ENCODE measurements at regions not wholly inside any gene's neighbourhood (a gene's known extent, or its start where the extent isn't known, plus 50 kb on each side); places are given as distances from the start of the nearest gene placed in this dataset.
"Not testable (repeated sequence)": the region's sequence is repeated elsewhere in the genome, so short reads cannot be mapped to it uniquely, and the experiment has no call there.

DNA sequence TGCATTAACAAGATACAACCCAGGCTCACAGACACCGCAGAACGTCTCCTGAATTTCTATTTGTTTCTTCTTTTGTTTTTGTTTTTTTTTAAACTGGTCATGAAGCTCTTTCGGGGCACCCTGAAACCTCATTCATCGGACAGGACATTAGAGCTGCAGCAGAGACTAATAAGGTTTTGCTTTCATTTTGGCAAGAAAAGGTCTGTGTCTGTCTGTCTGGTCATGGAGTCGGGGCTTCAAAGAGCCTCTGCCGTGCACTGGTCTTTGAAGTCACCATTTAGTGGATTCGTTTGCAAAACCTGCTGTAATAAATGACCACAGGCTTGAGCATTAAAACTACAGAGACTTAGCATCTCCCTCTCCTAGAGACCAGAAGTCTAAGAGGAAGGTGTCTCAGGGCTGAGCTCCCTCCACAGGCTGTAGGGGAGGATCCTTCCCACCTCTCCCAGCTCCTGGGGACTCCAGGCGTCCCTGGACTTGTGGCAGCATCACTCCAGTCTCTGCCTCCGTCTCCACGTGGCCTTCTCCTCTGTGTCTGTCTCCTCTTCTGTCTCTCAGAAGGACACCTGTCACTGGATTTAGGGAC lies 247.5 kb downstream of the CRLF2 start:
- H3K27ac Mint-ChIP-seq: no peak overlapping the region
- H3K4me1 Mint-ChIP-seq (ENCODE audit: low read depth in 2 of 2): peaks cover 0 to 6% of the 10 kb centered on the region in 2 donors
- DNase-seq: no peak
- H3K27me3 Mint-ChIP-seq: peaks cover 0 to 5% of the 10 kb centered on the region in 2 donors
- H3K9me3 Mint-ChIP-seq: peaks cover 0 to 4% of the 10 kb centered on the region in 2 donors
- no peak for ATAC-seq (replicated peaks)
- H3K36me3 Mint-ChIP-seq (ENCODE audit: insufficient read depth): no peaks in the 10 kb centered on the region
- peak overlapping the region; percentile 49 to 52 for H3K4me3 Mint-ChIP-seq

DNA sequence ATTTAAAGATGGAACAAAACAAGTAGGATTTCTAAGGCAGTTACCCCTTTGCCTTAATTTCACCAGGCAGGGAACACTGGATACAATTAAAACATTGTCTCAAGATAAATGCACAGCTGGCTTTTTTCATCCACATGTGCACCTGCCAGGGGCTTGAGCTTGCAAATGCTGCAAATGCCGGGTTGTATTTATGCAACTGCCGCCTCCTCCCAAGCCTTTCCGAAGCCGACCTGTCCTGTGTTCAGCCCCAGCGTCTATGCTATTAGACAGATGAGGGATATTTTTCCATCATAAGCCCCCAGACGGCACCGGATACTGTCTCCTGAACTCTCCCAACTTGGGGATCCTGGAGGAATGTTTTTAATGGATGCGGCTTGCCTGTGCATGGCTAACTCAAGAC lies 251.6 kb downstream of the CRLF2 start:
- Mint-ChIP-seq H3K27me3 (peaks cover 0 to 5% of the 10 kb centered on the region in 2 donors), H3K9me3 (no peaks in the 10 kb centered on the region), H3K4me1 (ENCODE audit: low read depth in 2 of 2) (peaks cover 0 to 6% of the 10 kb centered on the region in 2 donors), H3K27ac (no peak overlapping the region), H3K4me3 (no peak overlapping the region), H3K36me3 (ENCODE audit: insufficient read depth) (no peaks in the 10 kb centered on the region)
- DNase-seq (no peak), ATAC-seq (replicated peaks) (no peak)

DNA sequence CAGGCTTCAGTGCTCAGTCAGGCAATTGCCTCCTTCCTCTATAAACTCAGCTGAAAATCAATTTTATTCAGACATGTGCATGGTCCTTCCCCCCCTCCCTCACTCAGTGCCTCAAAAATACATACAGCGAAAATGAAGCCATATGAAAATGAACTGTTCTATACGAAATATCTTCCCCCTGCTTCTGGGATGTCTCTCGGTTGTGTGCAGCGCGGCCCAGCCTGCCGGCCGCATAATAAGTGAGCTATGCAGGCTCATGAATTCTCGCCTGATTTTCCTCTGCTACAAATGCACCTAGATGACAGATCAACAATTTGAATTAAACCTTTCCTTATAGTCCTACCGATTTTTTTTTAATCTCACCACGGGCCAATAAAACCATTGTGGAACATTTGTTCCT lies 252.9 kb downstream of the CRLF2 start:
- ATAC-seq (replicated peaks): no peak
- Mint-ChIP-seq H3K4me1 (ENCODE audit: low read depth in 2 of 2) (peaks cover 0 to 2% of the 10 kb centered on the region in 2 donors), H3K4me3 (no peak overlapping the region), H3K27ac (no peak overlapping the region), H3K9me3 (no peaks in the 10 kb centered on the region), H3K27me3 (peaks cover 0 to 5% of the 10 kb centered on the region in 2 donors), H3K36me3 (ENCODE audit: insufficient read depth) (no peaks in the 10 kb centered on the region)
- DNase-seq: no peak

DNA sequence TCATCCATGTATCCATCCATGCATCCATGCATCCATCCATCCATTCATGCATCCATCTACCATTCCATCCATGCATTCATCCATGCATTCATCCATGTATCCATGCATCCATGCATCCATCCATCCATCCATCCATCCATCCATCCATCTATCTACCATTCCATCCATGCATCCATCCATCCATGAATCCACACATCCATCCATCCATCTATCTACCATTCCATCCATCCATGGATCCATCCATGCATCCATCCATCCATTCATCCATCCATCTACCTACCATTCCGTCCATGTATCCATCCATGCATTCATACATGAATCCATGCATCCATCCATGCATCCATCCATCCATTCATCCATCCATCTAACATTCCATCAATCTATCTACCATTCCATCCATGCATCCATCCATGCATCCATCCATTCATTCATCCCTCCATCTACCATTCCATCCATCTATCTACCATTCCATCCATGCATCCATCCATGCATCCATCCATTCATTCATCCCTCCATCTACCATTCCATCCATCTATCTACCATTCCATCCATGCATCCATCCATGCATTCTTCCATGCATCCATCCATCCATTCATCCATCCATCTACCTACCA lies 257.2 kb downstream of the CRLF2 start:
- not testable (repeated sequence) for H3K27ac Mint-ChIP-seq; H3K36me3 Mint-ChIP-seq (ENCODE audit: insufficient read depth); ATAC-seq (replicated peaks); H3K27me3 Mint-ChIP-seq; H3K4me1 Mint-ChIP-seq (ENCODE audit: low read depth in 2 of 2); H3K4me3 Mint-ChIP-seq; DNase-seq; H3K9me3 Mint-ChIP-seq

DNA sequence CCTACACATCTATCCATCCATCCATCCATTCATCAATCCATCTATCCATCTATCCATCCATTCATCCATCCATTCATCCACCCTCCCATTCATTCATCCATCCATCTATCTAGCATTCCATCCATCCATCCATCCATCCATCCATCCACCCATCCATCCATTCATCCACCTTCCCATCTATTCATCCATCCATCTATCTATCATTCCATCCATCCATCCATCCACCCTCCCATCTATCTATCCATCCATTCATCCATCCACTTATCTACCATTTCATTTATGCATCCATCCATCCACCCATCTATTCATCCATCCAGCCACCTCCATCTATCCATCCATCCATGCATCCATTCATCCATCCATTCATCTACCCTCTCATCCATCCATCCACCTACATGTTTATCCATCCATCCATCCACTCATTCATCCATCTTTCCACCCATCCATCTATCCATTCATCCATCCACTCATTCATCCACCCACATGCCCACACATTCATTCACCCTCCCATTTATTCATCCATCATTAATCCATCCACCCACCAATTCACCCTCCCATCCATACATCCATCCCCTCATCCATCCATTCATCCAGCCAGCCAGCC lies 258.5 kb downstream of the CRLF2 start:
- H3K27me3 Mint-ChIP-seq: no peaks in the 10 kb centered on the region
- H3K36me3 Mint-ChIP-seq (ENCODE audit: insufficient read depth): no peaks in the 10 kb centered on the region
- no peak overlapping the region for H3K4me3 Mint-ChIP-seq
- no peaks in the 10 kb centered on the region for H3K4me1 Mint-ChIP-seq (ENCODE audit: low read depth in 2 of 2)
- no peaks in the 10 kb centered on the region for H3K9me3 Mint-ChIP-seq
- DNase-seq: no peak
- no peak for ATAC-seq (replicated peaks)
- H3K27ac Mint-ChIP-seq: no peak overlapping the region

DNA sequence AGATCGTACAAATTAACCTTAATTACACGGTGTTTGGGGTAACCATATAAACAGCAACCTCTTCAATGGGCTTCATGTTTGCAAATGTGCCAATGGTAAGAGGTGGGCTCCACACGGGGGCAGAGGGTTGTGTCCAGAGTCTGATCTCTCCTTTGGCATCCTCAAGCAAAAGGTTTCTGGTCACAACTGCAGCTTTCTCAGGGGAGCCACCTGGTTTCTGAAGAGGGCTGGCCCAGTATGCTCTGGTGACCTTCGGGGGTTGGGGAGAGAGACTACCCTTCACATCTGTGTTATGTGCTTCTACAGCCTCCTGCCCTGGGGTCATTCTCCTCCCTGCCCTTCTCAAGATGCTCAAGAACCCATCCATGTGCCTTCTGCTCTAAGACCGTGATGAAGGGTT lies 259.6 kb downstream of the CRLF2 start:
- H3K36me3 Mint-ChIP-seq (ENCODE audit: insufficient read depth): no peaks in the 10 kb centered on the region
- H3K9me3 Mint-ChIP-seq: peaks cover 0 to 3% of the 10 kb centered on the region in 2 donors
- DNase-seq (no peak), ATAC-seq (replicated peaks) (no peak)
- H3K4me3 Mint-ChIP-seq: no peak overlapping the region
- H3K27ac Mint-ChIP-seq: no peak overlapping the region
- no peaks in the 10 kb centered on the region for H3K4me1 Mint-ChIP-seq (ENCODE audit: low read depth in 2 of 2)
- no peaks in the 10 kb centered on the region for H3K27me3 Mint-ChIP-seq

DNA sequence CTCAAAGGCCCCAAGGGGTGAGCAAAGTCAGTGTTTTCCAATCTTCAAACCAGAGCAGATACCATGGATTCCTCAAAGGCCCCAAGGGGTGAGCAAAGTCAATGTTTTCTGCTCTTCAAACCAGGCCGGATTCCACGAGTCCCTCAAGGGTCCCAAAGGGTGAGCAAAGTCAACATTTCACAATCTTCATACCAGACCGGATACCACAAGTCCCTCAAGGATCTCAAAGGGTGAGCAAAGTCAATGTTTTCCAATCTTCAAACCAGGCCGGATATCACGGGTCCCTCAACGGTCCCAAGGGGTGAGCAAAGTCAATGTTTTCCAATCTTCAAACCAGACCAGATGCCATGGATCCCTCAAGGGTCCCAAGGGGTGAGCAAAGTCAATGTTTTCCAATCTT lies 265.2 kb downstream of the CRLF2 start:
- not testable (repeated sequence) for DNase-seq; H3K36me3 Mint-ChIP-seq (ENCODE audit: insufficient read depth); ATAC-seq (replicated peaks); H3K27me3 Mint-ChIP-seq; H3K4me3 Mint-ChIP-seq; H3K27ac Mint-ChIP-seq; H3K4me1 Mint-ChIP-seq (ENCODE audit: low read depth in 2 of 2)
- peaks cover 11 to 15% of the 10 kb centered on the region in 2 donors for H3K9me3 Mint-ChIP-seq

DNA sequence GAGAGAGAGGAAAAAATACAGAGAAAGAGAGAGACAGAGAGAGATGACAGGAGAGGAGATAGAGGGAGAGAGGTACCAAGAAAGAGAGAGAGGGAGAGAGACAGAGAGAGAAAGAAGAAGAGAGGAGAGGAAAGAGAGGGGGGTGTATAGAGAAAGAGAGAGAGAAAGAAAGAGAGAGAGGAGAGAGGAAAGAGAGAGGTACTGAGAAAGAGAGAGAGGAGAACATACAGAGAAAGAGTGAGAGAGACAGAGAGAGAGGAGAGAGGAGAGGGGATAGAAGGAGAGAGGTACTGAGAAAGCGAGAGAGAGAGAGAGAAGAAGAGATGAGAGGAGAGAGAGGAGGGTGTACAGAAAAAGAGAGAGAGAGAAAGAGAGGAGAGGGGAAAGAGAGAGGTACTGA lies 269.4 kb downstream of the CRLF2 start:
- Mint-ChIP-seq H3K27ac (no peak overlapping the region), H3K36me3 (ENCODE audit: insufficient read depth) (no peaks in the 10 kb centered on the region), H3K27me3 (no peaks in the 10 kb centered on the region), H3K4me3 (no peak overlapping the region), H3K4me1 (ENCODE audit: low read depth in 2 of 2) (no peaks in the 10 kb centered on the region), H3K9me3 (peaks cover 12 to 33% of the 10 kb centered on the region in 2 donors)
- ATAC-seq (replicated peaks) (no peak), DNase-seq (no peak)

DNA sequence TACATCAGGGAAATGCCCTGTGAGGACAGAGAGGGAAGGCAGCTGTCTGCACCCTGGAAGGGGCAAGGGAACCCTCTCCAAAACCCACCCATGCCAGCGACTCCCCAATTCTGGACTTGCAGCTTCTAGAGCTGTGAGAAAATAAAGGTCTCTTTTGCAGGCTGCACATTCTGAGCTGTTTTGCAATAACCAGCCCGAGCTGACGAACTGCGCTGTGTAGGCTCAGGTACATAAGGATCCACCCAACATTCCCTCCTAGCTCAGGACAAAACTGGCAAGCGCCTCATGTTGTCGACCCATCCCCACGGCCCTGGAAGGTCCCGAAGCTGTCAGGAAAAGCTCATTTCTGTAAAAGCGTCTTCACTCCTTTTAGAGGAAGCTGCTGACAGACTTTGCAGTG lies 271.8 kb downstream of the CRLF2 start:
- no peak overlapping the region for H3K4me3 Mint-ChIP-seq
- H3K4me1 Mint-ChIP-seq (ENCODE audit: low read depth in 2 of 2): no peaks in the 10 kb centered on the region
- peaks cover 12 to 28% of the 10 kb centered on the region in 2 donors for H3K9me3 Mint-ChIP-seq
- no peak for DNase-seq
- H3K27me3 Mint-ChIP-seq: no peaks in the 10 kb centered on the region
- H3K27ac Mint-ChIP-seq: no peak overlapping the region
- ATAC-seq (replicated peaks): no peak
- H3K36me3 Mint-ChIP-seq (ENCODE audit: insufficient read depth): no peaks in the 10 kb centered on the region

DNA sequence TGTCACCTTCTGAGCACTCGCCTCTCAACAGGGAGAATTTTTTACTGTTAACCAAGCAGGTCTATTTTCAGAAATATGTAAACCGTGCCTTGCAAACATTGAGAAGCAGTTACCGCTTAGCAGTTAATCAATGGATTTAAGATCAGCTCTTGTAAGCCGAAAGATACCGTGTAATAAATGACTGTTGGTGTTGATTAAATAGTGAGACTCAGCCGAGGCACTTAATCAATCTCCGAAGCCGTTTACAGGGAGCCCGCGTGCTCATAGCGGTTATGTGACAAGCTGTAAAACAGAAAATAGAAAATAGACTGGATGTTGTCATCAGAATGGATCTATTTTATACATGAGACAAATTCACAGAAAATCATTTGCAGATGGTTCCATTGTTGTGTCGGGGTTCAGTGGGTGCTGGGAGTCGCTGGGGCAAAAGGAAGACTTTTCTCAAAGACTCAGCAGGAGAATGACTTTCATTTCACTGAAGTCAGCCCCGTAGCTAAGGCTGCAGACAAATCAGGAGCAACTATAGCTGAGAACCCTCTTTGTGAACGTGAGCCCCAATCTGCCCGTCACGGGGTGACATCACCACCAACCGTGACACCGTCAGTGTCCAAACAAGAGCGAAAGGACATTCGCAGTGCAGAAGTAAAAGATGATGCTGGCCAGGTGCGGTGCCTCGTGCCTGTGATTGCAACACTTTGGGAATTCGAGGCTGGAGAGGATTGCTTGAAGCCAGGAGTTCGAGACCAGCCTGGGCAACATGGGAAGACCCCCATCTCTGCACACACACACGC lies 275.3 kb downstream of the CRLF2 start:
- no peak for ATAC-seq (replicated peaks)
- no peak overlapping the region for H3K27ac Mint-ChIP-seq

DNA sequence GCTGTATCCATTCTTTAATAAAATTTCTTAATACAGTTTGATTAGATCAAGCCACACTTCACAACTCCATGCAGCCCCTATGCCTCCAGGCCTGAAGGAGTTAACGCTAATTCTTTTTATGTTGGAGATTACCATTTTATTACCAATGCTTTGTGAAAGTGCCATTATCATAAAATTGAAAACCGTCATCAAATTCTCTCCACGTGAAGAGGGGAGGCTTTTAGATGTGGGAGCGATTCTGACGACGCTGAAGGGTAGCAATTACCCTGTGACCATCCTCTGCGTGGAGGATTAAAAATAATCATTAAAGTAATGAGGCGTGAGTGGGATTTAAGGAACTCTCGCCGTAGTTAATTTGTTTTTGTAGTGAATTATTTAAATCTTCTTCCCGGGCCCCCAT lies 278.8 kb downstream of the CRLF2 start:
- no peak for DNase-seq
- Mint-ChIP-seq H3K27ac (no peak overlapping the region), H3K4me1 (ENCODE audit: low read depth in 2 of 2) (no peaks in the 10 kb centered on the region), H3K36me3 (ENCODE audit: insufficient read depth) (peaks cover 2% of the 10 kb centered on the region), H3K27me3 (no peaks in the 10 kb centered on the region), H3K4me3 (no peak overlapping the region), H3K9me3 (no peaks in the 10 kb centered on the region)
- ATAC-seq (replicated peaks): no peak

More for the DNA sequence above, 275.3 kb downstream of the CRLF2 start:
- peaks cover 2% of the 10 kb centered on the region for H3K36me3 Mint-ChIP-seq (ENCODE audit: insufficient read depth)
- no peak for DNase-seq
- H3K27me3 Mint-ChIP-seq: no peaks in the 10 kb centered on the region
- peaks cover 0 to 17% of the 10 kb centered on the region in 2 donors for H3K9me3 Mint-ChIP-seq
- H3K4me1 Mint-ChIP-seq (ENCODE audit: low read depth in 2 of 2): no peaks in the 10 kb centered on the region
- H3K4me3 Mint-ChIP-seq: no peak overlapping the region

DNA sequence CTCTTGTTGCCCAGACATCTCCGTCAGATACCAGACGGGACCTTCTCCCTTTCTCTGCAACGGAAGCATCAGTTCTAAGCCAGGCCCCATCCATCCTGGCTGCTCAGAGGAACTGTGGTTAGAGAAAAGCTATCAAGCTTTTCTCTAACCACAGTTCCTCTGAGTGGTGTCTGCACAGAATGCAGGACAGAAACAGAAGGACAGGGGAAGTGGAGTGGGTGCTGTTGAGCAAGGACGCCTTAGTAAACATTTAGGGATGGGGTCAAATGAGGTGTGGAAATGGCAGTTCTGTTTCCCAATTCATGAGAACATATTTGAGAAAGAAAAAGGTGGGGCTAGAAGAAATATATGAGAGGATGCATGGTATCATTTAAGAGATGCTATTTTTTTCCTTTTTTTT lies 283.8 kb downstream of the CRLF2 start:
- DNase-seq (no peak), ATAC-seq (replicated peaks) (no peak)
- no peak overlapping the region for H3K4me3 Mint-ChIP-seq
- no peak overlapping the region for H3K27ac Mint-ChIP-seq
- H3K4me1 Mint-ChIP-seq (ENCODE audit: low read depth in 2 of 2): no peaks in the 10 kb centered on the region
- H3K9me3 Mint-ChIP-seq: no peaks in the 10 kb centered on the region
- no peaks in the 10 kb centered on the region for H3K36me3 Mint-ChIP-seq (ENCODE audit: insufficient read depth)
- no peaks in the 10 kb centered on the region for H3K27me3 Mint-ChIP-seq

DNA sequence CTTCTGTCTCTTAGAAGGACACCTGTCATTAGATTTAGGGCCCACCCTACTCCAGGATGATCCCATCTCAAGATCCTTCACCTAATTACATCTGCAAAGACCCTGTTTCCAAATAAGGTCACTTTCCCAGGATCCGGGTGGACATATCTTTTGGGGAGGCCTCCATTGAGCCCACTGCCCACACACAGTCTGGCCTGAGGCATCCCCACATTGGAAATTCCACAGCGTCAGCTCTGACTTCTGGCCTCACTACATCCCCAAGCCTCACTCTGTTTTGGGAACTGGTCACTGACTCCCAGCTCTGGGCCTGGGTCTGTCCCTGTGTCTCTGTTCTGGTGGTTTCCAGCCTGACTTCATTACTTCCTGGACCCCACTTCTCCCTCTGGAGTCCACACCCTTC lies 285.5 kb downstream of the CRLF2 start:
- no peaks in the 10 kb centered on the region for H3K4me1 Mint-ChIP-seq (ENCODE audit: low read depth in 2 of 2)
- no peak overlapping the region for H3K4me3 Mint-ChIP-seq
- ATAC-seq (replicated peaks) (no peak), DNase-seq (no peak)
- no peaks in the 10 kb centered on the region for H3K36me3 Mint-ChIP-seq (ENCODE audit: insufficient read depth)
- no peaks in the 10 kb centered on the region for H3K27me3 Mint-ChIP-seq
- H3K9me3 Mint-ChIP-seq: no peaks in the 10 kb centered on the region
- no peak overlapping the region for H3K27ac Mint-ChIP-seq

DNA sequence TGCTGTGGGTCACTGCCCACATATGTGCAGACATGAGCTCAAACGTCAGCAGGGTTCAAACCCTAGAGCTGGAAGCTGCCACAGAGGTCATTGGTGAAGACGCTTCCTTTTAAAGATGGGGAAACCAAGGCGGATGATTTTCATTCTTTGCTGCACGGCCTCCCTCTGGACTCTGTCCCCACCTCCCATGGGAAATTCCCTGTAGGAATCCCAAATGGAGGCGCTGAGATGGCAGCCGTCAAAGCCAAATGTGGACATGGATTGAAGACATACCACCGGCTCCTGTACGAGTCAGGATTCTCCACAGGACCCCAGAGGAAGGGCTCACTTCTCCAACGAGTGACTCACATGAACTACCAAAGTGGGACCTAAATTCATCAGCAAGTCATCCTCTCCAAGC lies 286.4 kb downstream of the CRLF2 start:
- Mint-ChIP-seq H3K36me3 (ENCODE audit: insufficient read depth) (no peaks in the 10 kb centered on the region), H3K4me3 (no peak overlapping the region), H3K4me1 (ENCODE audit: low read depth in 2 of 2) (no peaks in the 10 kb centered on the region), H3K27ac (no peak overlapping the region), H3K9me3 (no peaks in the 10 kb centered on the region), H3K27me3 (no peaks in the 10 kb centered on the region)
- no peak for ATAC-seq (replicated peaks)
- DNase-seq: no peak
